Liver (tissue), 8 donors: ENCODE measurements at regions not wholly inside any gene's neighbourhood (a gene's known extent, or its start where the extent isn't known, plus 50 kb on each side); places are given as distances from the start of the nearest gene placed in this dataset.

Experiments used
- DNase-seq: peaks from one replicate; pipeline ENCODE4 v3.0.0-alpha.2; 2017; ENCODE audit warnings: low spot score
- H3K27ac ChIP-seq, 2 donors: one replicate each; pipeline ENCODE4 v1.7.0; 2013; ENCODE audit warnings: inconsistent platforms in 2 of 2, low read length in 2 of 2, control low read depth in 1 of 2, low read depth in 1 of 2, mild to moderate bottlenecking in 1 of 2
- H3K27me3 ChIP-seq, 4 donors: one replicate each; pipeline versions ENCODE4 v1.6.1 to v1.7.0; 2013; ENCODE audit warnings: low read length in 3 of 4, inconsistent platforms in 1 of 4, mild to moderate bottlenecking in 1 of 4, moderate library complexity in 1 of 4; ENCODE audit not compliant: control insufficient read depth in 4 of 4, insufficient read depth in 4 of 4
- H3K36me3 ChIP-seq, 4 donors: one replicate each; pipeline versions ENCODE4 v1.6.1 to v1.7.0; 2013; ENCODE audit warnings: low read length in 3 of 4, mild to moderate bottlenecking in 3 of 4, low read depth in 1 of 4, moderate library complexity in 1 of 4; ENCODE audit not compliant: control insufficient read depth in 4 of 4, insufficient read depth in 3 of 4
- H3K4me1 ChIP-seq, 4 donors: one replicate each; pipeline versions ENCODE4 v1.6.1 to v1.7.0; 2013; ENCODE audit warnings: low read length in 3 of 4, mild to moderate bottlenecking in 3 of 4, moderate library complexity in 1 of 4; ENCODE audit not compliant: control insufficient read depth in 4 of 4, insufficient read depth in 4 of 4
- H3K4me3 ChIP-seq, 3 donors: one replicate each; pipeline versions ENCODE4 v1.6.1 to v1.7.0; 2013; ENCODE audit warnings: low read length in 3 of 3, control low read depth in 1 of 3, low read depth in 1 of 3, mild to moderate bottlenecking in 1 of 3
- H3K9ac ChIP-seq, 2 donors: one replicate each; pipeline ENCODE4 v1.7.0; 2013; ENCODE audit warnings: low read length in 2 of 2, mild to moderate bottlenecking in 2 of 2, moderate library complexity in 2 of 2, control low read depth in 1 of 2, low read depth in 1 of 2
- H3K9me3 ChIP-seq, 4 donors: one replicate each; pipeline versions ENCODE4 v1.6.1 to v1.7.0; 2013; ENCODE audit warnings: low read length in 3 of 4; ENCODE audit not compliant: control insufficient read depth in 4 of 4
- ATF3 ChIP-seq: IDR thresholded peaks from 2 replicates; pipeline ENCODE4 v1.6.1; 2016; ENCODE audit warnings: antibody characterized with exemption
- CTCF ChIP-seq: fragments of 150-350 bp; IDR thresholded peaks from 2 replicates; pipeline ENCODE4 v1.5.1; 2017; ENCODE audit warnings: improper control_type of control experiment, low read depth, low read length; ENCODE audit not compliant: missing input control
- EGR1 ChIP-seq, 2 donors: IDR thresholded peaks; 2 replicates each; pipeline ENCODE4 v1.6.1; 2016 to 2018; ENCODE audit warnings: antibody characterized with exemption in 2 of 2, low read depth in 2 of 2
- FOXA1 ChIP-seq: IDR thresholded peaks from 2 replicates; pipeline ENCODE4 v1.6.1; 2016; ENCODE audit warnings: antibody characterized with exemption
- FOXA2 ChIP-seq: IDR thresholded peaks from 2 replicates; pipeline ENCODE4 v1.6.1; 2016; ENCODE audit warnings: antibody characterized with exemption
- GABPA ChIP-seq, 2 donors: IDR thresholded peaks in 1 of 2; conservative IDR thresholded peaks in 1 of 2; 2 replicates each; pipeline ENCODE4 v1.6.1; 2016; ENCODE audit warnings: antibody characterized with exemption in 2 of 2, mild to moderate bottlenecking in 1 of 2, moderate library complexity in 1 of 2
- HNF4A ChIP-seq, 2 donors: conservative IDR thresholded peaks; 2 replicates each; pipeline ENCODE4 v1.6.1; 2016; ENCODE audit warnings: antibody characterized with exemption in 2 of 2, mild to moderate bottlenecking in 2 of 2
- HNF4G ChIP-seq: IDR thresholded peaks from 2 replicates; pipeline ENCODE4 v1.6.1; 2016; ENCODE audit warnings: antibody characterized with exemption
- JUND ChIP-seq, 2 donors: IDR thresholded peaks; 2 replicates each; pipeline ENCODE4 v1.6.1; 2016; ENCODE audit warnings: antibody characterized with exemption in 2 of 2
- MAX ChIP-seq: IDR thresholded peaks from 2 replicates; pipeline ENCODE4 v1.6.1; 2016; ENCODE audit warnings: antibody characterized with exemption
- NR2F2 ChIP-seq: IDR thresholded peaks from 2 replicates; pipeline ENCODE4 v1.6.1; 2016; ENCODE audit warnings: antibody characterized with exemption
- RAD21 ChIP-seq, 2 donors: IDR thresholded peaks; 2 replicates each; pipeline ENCODE4 v1.6.1; 2016; ENCODE audit warnings: antibody characterized with exemption in 2 of 2, mild to moderate bottlenecking in 2 of 2
- RXRA ChIP-seq, 2 donors: IDR thresholded peaks; 2 replicates each; pipeline ENCODE4 v1.6.1; 2017 to 2018; ENCODE audit warnings: antibody characterized with exemption in 2 of 2, mild to moderate bottlenecking in 1 of 2
- SP1 ChIP-seq: IDR thresholded peaks from 2 replicates; pipeline ENCODE4 v1.6.1; 2018; ENCODE audit warnings: antibody characterized with exemption, mild to moderate bottlenecking
- TAF1 ChIP-seq: conservative IDR thresholded peaks from 2 replicates; pipeline ENCODE4 v1.6.1; 2016; ENCODE audit warnings: antibody characterized with exemption, mild to moderate bottlenecking
- YY1 ChIP-seq: IDR thresholded peaks from 2 replicates; pipeline ENCODE4 v1.6.1; 2016; ENCODE audit warnings: antibody characterized with exemption, mild to moderate bottlenecking
- WGBS: extraction: QIAGEN DNeasy Blood & Tissue Kit; methylation state at CpG from one replicate; pipeline ENCODE4 v1.1.7; 2013; 5-methylcytosine and 5-hydroxymethylcytosine counted together
- TF ChIP-seq, protein P1 (sequence below): IDR thresholded peaks from 2 replicates; pipeline ENCODE4 v1.6.1; 2016; ENCODE audit warnings: antibody characterized with exemption
- TF ChIP-seq, protein P2 (sequence below): IDR thresholded peaks from 2 replicates; pipeline ENCODE4 v1.6.1; 2016; ENCODE audit warnings: antibody characterized with exemption, mild to moderate bottlenecking
- donor health status: healthy.
- donor health status: healthy.
- donor health status: healthy.
- donor health status: healthy.
- donor health status: healthy.

GRCh38 chr18:22019193-22019592 is 150.2 kb upstream of the GATA6 start:
- no peak overlapping the region for H3K27ac ChIP-seq
- H3K4me3 ChIP-seq, result no peak overlapping the region
- H3K27me3 ChIP-seq, result no peaks in the 10 kb centered on the region
- no peak for DNase-seq
- no peaks in the 10 kb centered on the region for H3K36me3 ChIP-seq
- WGBS, result 94% methylated on average over 5 of the region's 5 CpGs
- TF ChIP-seq EGR1 (IDR thresholded peaks at IDR 0.05; ENCODE audit: low read depth in 2 of 2), result no peak
- TF ChIP-seq RXRA (IDR thresholded peaks at IDR 0.05), result no peak
- no peak for TF ChIP-seq HNF4A (conservative IDR thresholded peaks at IDR 0.05)
- peaks cover 6 to 23% (median 18%) of the 10 kb centered on the region in 4 donors for H3K4me1 ChIP-seq
- H3K9me3 ChIP-seq, result no peaks in the 10 kb centered on the region
- H3K9ac ChIP-seq, result no peak overlapping the region

DNA sequence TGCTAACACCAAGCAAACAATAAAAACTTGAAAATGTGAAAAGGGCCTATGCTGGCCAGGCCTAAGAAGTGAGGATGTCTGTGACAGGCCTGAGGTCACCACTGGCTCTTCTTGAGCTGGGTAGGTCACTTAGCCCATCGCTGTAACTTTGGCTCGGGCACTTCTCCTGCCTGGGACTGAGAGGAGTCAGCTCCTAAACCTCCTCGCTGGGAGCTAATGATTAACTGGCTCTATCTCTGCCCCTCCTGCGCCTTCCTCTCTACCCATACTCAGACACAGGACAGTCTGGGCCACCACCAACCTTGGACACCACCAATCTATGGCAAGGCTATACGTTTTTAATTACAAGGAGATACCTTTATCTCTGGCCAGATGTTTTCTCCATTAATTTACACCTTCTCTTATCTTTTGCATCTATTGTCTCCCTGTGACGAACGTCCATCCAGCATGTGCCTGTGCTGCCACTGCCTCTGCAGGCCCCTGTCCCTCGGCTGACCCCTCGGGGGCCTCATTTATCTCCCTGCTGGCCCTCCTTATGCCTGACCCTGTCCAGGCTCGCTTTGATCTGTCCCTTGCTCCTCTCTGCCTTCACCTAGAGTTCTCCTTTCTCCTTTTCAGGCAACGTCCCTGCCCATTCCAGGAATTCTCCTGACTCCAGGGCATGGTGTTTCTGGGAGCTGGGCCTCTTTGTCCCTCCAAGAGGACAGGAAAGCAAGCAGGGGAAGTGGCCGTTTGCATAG is 149.1 kb upstream of the GATA6 start:
- Histone ChIP-seq H3K27me3 (no peaks in the 10 kb centered on the region), H3K4me1 (peaks cover 6 to 23% (median 18%) of the 10 kb centered on the region in 4 donors), H3K9me3 (no peaks in the 10 kb centered on the region), H3K27ac (no peak overlapping the region), H3K36me3 (no peaks in the 10 kb centered on the region), H3K4me3 (no peak overlapping the region), H3K9ac (no peak overlapping the region)
- WGBS, result 51% methylated on average over 12 of the region's 12 CpGs
- TF ChIP-seq, protein P1, sequence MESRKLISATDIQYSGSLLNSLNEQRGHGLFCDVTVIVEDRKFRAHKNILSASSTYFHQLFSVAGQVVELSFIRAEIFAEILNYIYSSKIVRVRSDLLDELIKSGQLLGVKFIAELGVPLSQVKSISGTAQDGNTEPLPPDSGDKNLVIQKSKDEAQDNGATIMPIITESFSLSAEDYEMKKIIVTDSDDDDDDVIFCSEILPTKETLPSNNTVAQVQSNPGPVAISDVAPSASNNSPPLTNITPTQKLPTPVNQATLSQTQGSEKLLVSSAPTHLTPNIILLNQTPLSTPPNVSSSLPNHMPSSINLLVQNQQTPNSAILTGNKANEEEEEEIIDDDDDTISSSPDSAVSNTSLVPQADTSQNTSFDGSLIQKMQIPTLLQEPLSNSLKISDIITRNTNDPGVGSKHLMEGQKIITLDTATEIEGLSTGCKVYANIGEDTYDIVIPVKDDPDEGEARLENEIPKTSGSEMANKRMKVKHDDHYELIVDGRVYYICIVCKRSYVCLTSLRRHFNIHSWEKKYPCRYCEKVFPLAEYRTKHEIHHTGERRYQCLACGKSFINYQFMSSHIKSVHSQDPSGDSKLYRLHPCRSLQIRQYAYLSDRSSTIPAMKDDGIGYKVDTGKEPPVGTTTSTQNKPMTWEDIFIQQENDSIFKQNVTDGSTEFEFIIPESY, result no peak
- TF ChIP-seq RXRA (IDR thresholded peaks at IDR 0.05), result no peak
- TF ChIP-seq YY1, result no peak
- TF ChIP-seq CTCF, result no peak
- TF ChIP-seq ATF3, result no peak
- TF ChIP-seq GABPA (IDR thresholded peaks at IDR 0.05 in 1 of 2, conservative IDR thresholded peaks at IDR 0.05 in 1 of 2), result no peak
- no peak for TF ChIP-seq NR2F2
- no peak for TF ChIP-seq HNF4A (conservative IDR thresholded peaks at IDR 0.05)
- no peak for TF ChIP-seq JUND (IDR thresholded peaks at IDR 0.05)
- no peak for TF ChIP-seq RAD21 (IDR thresholded peaks at IDR 0.05)
- no peak for TF ChIP-seq TAF1
- no peak for TF ChIP-seq HNF4G
- TF ChIP-seq FOXA1, result no peak
- no peak for TF ChIP-seq MAX
- TF ChIP-seq, protein P2, sequence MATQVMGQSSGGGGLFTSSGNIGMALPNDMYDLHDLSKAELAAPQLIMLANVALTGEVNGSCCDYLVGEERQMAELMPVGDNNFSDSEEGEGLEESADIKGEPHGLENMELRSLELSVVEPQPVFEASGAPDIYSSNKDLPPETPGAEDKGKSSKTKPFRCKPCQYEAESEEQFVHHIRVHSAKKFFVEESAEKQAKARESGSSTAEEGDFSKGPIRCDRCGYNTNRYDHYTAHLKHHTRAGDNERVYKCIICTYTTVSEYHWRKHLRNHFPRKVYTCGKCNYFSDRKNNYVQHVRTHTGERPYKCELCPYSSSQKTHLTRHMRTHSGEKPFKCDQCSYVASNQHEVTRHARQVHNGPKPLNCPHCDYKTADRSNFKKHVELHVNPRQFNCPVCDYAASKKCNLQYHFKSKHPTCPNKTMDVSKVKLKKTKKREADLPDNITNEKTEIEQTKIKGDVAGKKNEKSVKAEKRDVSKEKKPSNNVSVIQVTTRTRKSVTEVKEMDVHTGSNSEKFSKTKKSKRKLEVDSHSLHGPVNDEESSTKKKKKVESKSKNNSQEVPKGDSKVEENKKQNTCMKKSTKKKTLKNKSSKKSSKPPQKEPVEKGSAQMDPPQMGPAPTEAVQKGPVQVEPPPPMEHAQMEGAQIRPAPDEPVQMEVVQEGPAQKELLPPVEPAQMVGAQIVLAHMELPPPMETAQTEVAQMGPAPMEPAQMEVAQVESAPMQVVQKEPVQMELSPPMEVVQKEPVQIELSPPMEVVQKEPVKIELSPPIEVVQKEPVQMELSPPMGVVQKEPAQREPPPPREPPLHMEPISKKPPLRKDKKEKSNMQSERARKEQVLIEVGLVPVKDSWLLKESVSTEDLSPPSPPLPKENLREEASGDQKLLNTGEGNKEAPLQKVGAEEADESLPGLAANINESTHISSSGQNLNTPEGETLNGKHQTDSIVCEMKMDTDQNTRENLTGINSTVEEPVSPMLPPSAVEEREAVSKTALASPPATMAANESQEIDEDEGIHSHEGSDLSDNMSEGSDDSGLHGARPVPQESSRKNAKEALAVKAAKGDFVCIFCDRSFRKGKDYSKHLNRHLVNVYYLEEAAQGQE, result no peak
- TF ChIP-seq FOXA2, result no peak
- TF ChIP-seq SP1, result no peak
- no peak for TF ChIP-seq EGR1 (IDR thresholded peaks at IDR 0.05; ENCODE audit: low read depth in 2 of 2)
- no peak for DNase-seq
